Stimulated activated CD8-positive, alpha-beta memory T cell treated with anti-CD3 and anti-CD28 coated beads, Interleukin-15, amount 100 ng/mL, for 48 hours (primary cell): ENCODE measurements at regions not wholly inside any gene's neighbourhood (a gene's known extent, or its start where the extent isn't known, plus 50 kb on each side); places are given as distances from the start of the nearest gene placed in this dataset.
"Not testable (repeated sequence)": the region's sequence is repeated elsewhere in the genome, so short reads cannot be mapped to it uniquely, and the experiment has no call there.

ENCODE experiments used
- DNase-seq, 2 donors: peaks; one replicate each; pipeline ENCODE4 v3.0.0-alpha.2; 2020; ENCODE audit warnings: low read depth in 2 of 2

- DNase-seq, result not testable (repeated sequence)
Observed at GRCh38 chr1:78203410-78203982, 157.7 kb downstream of the GIPC2 start.

GRCh38 chr1:78210175-78210574, 164.4 kb downstream of the GIPC2 start:
- no peak for DNase-seq

GRCh38 chr1:78211483-78212092, 165.8 kb downstream of the GIPC2 start:
- no peak for DNase-seq

- no peak for DNase-seq
Observed at GRCh38 chr1:78214334-78214733, 168.6 kb downstream of the GIPC2 start.

- no peak for DNase-seq
Observed at GRCh38 chr1:78222225-78222959, 176.6 kb downstream of the GIPC2 start.

GRCh38 chr1:78222960-78223358, 177.2 kb downstream of the GIPC2 start:
- no peak for DNase-seq

- no peak for DNase-seq
Observed at GRCh38 chr1:78223417-78224215, 177.8 kb downstream of the GIPC2 start.

GRCh38 chr1:78224246-78224785, 178.6 kb downstream of the GIPC2 start:
- DNase-seq, result no peak

GRCh38 chr1:78224861-78225552, 179.2 kb downstream of the GIPC2 start:
- DNase-seq, result no peak

- DNase-seq, result no peak
Observed at GRCh38 chr1:78226784-78227183, 181.0 kb downstream of the GIPC2 start.

- no peak for DNase-seq
Observed at GRCh38 chr1:78227705-78228635, 182.2 kb downstream of the GIPC2 start.

GRCh38 chr1:78229344-78229743, 183.6 kb downstream of the GIPC2 start:
- DNase-seq, result no peak

- no peak for DNase-seq
Observed at GRCh38 chr1:78231477-78231876, 185.7 kb downstream of the GIPC2 start.

GRCh38 chr1:78231894-78232293, 186.1 kb downstream of the GIPC2 start:
- no peak for DNase-seq

- DNase-seq, result no peak
Observed at GRCh38 chr1:78232630-78233029, 186.9 kb downstream of the GIPC2 start.

GRCh38 chr1:78234496-78234895, 188.7 kb downstream of the GIPC2 start:
- no peak for DNase-seq

GRCh38 chr1:78236716-78237115, 190.9 kb downstream of the GIPC2 start:
- DNase-seq, result no peak

GRCh38 chr1:78237364-78237916, 191.7 kb downstream of the GIPC2 start:
- DNase-seq, result no peak

GRCh38 chr1:78240191-78240590, 194.4 kb downstream of the GIPC2 start:
- DNase-seq, result no peak

GRCh38 chr1:78240755-78241154, 195.0 kb downstream of the GIPC2 start:
- DNase-seq, result no peak
